Keratinocyte (primary cell): ENCODE measurements at regions not wholly inside any gene's neighbourhood (a gene's known extent, or its start where the extent isn't known, plus 50 kb on each side); places are given as distances from the start of the nearest gene placed in this dataset.

Source experiments
- EZH2 ChIP-seq: IDR thresholded peaks from one replicate; pipeline ENCODE4 v1.6.1; 2012; ENCODE audit warnings: inconsistent platforms, mild to moderate bottlenecking, low read length, moderate library complexity
- TF ChIP-seq, protein P1 (sequence below), 3 experiments: IDR thresholded peaks in 1 of 3; conservative IDR thresholded peaks in 1 of 3; optimal IDR thresholded peaks in 1 of 3; 2 replicates in 2 of 3; 3 replicates in 1 of 3; pipeline versions ENCODE3 to v1.5.1; 2011; ENCODE audit warnings: low read length in 3 of 3, mild to moderate bottlenecking in 3 of 3, moderate library complexity in 2 of 3, control low read depth in 1 of 3, inconsistent platforms in 1 of 3; ENCODE audit not compliant: insufficient read depth in 2 of 3; ENCODE audit errors: extremely low read depth in 1 of 3

DNA sequence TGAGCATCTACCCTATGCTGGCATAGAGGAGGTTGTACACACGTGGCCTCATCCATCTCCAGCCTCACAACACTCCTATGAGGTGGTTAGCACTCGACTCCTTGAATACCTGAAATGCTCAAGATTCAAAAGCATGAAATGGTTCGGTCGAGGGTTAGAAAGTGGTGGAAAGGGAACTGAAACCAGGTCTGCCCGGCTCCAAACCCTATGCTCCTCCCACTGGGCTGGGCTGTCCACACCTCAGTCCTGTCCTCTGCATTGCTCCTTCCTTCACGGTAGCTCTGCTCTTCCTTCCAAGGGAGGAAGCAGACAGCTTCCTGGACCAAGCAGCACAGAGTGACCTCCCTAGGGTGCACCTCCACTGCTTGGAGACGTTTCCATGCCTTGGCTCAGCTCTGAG, 565.2 kb upstream of the ID2 start:
- TF ChIP-seq, protein P1, sequence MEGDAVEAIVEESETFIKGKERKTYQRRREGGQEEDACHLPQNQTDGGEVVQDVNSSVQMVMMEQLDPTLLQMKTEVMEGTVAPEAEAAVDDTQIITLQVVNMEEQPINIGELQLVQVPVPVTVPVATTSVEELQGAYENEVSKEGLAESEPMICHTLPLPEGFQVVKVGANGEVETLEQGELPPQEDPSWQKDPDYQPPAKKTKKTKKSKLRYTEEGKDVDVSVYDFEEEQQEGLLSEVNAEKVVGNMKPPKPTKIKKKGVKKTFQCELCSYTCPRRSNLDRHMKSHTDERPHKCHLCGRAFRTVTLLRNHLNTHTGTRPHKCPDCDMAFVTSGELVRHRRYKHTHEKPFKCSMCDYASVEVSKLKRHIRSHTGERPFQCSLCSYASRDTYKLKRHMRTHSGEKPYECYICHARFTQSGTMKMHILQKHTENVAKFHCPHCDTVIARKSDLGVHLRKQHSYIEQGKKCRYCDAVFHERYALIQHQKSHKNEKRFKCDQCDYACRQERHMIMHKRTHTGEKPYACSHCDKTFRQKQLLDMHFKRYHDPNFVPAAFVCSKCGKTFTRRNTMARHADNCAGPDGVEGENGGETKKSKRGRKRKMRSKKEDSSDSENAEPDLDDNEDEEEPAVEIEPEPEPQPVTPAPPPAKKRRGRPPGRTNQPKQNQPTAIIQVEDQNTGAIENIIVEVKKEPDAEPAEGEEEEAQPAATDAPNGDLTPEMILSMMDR (optimal IDR thresholded peaks at IDR 0.05 in 1 of 3, IDR thresholded peaks at IDR 0.05 in 1 of 3, conservative IDR thresholded peaks at IDR 0.05 in 1 of 3; ENCODE audit: extremely low read depth in 1 of 3, insufficient read depth in 2 of 3, low read length in 3 of 3): no peak
- TF ChIP-seq EZH2: no peak
